NCI-H510A treated with DMSO at 0.1 percent for 48 hours (cell line): ENCODE measurements at regions not wholly inside any gene's neighbourhood (a gene's known extent, or its start where the extent isn't known, plus 50 kb on each side); places are given as distances from the start of the nearest gene placed in this dataset.
A peak's percentile ranks its signal among the peaks of the same experiment; 100 is the strongest.

Source experiments
- DNase-seq: peaks from one replicate; lab custom pipeline; 2025; lab: John Stamatoyannopoulos, UW

DNA sequence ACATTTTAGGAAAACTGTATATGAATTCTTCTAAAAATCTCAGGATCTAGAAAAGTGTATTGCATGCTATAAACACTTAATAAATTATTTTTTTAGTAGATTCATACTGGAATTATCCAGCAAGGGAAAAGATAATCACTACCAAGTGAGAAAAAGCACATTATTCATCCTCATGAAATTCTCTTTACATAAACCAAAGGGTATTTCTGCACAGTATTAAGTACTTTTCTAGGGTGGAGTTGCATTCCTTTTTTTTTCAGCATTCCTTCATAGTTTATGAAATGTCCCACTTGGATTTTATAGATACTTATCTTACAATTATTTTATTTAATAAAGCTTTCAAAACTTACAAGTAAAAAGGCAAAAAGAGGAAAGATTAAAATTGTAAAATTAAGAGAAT, 403.3 kb downstream of the HGF start:
- no peak for DNase-seq

DNA sequence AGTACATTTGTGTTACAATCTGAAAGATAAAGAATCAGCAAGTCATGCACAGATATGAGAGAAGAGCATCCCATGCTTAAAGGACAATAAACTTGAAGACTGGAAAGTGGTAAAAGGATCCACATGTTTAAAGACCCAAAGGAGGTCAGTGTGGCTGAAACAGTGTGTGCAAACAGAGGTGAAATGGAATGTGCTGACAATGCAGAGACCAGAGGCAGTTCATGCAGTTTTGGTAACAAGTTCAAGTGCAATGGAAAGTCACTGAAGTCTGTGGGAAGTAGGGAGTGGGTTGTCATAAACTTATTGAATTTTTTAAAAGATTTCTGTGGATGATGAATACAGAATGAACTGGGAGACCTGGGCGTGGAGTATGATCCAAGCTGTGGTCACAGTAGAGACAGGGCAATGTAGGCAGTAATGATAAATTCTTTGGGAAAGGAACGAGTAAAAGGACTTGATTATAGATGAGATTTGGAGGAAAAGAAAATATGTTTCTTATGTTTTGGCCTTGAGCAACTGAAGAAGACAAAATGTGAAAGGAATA, 408.0 kb downstream of the HGF start:
- no peak for DNase-seq

DNA sequence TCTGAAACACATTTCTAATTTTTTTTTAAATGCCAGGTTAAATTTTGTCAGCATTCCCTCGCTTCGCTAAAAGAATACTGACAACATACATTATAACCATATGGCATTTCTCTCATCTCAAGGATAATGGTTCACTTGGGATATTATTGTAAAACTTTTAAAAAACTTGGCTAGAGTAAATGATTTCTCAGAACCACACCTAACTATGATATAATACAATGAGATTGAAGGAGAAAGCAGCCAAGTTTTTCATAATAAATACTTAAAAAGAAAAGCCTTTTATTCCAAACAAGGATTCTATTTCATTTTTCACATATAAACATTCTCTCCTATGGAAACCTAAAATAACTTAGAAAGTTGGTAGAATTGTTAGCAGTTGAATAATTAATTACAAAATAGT, 413.9 kb downstream of the HGF start:
- DNase-seq: no peak

- DNase-seq: no peak
Observed at GRCh38 chr7:81349044-81349443, 420.8 kb downstream of the HGF start.

GRCh38 chr7:81339946-81340345, 421.1 kb upstream of the SEMA3C start:
- no peak for DNase-seq

DNA sequence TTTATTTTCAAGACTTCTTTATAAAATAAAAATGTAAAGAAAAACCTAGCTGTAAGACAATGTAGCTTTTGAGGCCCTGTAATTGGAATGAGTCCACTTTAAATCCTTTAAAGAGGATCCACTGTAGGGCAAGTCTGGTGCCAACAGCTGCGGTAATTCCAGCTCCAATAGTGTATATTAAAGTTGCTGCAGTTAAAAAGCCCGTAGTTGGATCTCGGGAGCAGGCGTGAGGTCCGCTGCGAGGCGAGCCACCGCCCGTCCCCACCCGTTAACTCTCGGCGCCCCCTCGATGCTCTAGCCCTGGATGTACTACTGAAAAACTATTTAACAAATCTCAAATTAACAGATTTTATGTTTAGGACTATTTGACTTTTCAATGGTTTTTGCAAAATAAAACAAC, 414.7 kb upstream of the SEMA3C start:
- no peak for DNase-seq

- DNase-seq: no peak
Observed at GRCh38 chr7:81333004-81333403, 414.2 kb upstream of the SEMA3C start.

DNA sequence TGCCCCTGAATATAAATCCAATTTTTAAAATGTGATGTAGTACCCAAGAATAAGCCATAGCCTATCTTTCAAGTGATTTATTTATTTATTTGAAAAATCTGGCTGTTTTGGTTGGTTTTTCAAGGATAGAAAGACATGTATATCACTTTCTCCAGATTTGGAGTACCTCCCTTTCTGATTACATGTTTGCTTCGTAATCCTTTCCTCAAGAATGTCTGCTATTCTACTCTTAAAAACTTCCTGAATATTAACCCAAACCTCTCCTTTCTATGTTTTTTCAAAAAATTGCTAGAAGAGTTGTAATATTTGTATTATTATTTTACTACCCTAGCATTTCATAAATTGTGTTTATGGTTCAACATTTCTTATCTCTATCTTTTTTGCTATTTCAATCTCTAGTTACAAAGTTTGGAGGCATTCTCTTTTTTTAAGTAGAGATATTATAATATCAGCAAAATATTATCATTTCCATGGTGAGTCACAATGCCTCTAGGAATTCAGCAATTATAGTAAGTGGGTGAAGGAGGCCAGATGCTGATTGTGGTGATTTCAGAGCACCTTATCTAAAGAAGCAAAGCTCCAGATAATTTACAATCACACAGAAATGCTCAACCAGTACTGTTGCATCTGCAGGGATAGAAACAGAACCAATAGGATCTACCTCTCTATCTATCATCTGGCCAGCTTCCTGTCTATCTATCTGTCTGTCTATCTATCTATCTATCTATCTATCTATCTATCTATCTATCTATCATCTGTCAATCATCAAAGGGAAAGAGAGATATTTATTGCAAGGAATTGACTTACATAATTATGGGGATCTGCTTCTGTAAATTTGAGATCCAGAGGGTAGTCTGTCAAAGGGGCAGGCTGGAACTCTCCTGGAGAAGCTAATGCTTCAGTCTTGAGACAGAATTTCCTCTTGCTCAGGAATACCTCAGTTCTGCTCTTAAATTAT, 412.5 kb upstream of the SEMA3C start:
- DNase-seq: no peak

GRCh38 chr7:81330108-81330507, 411.3 kb upstream of the SEMA3C start:
- DNase-seq: no peak

- DNase-seq: no peak
Observed at GRCh38 chr7:81327468-81328266, 408.8 kb upstream of the SEMA3C start.

DNA sequence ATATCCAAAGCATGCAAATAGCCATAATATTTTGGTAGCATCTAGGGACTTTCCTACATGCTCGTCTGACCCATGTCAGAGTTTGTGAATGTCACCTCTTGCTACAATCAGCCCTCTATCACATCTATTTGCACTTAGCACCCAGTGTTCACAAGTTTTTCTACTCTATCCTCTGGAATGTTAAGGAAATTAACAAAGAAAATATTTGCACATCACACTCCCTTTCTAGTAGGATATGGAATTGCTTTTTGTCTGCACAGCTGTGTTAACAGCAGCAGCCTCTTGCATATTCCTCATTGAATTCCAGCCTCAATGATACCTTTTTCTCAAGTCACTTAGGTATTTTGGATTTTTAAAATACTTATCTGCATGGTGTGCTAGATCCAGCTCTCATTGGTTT, 403.1 kb upstream of the SEMA3C start:
- no peak for DNase-seq

- no peak for DNase-seq
Observed at GRCh38 chr7:81317741-81318140, 398.9 kb upstream of the SEMA3C start.

GRCh38 chr7:81308643-81309322, 389.9 kb upstream of the SEMA3C start:
- no peak for DNase-seq

- peak; percentile 22 for DNase-seq
Observed at GRCh38 chr7:81301815-81302214, 383.0 kb upstream of the SEMA3C start.

DNA sequence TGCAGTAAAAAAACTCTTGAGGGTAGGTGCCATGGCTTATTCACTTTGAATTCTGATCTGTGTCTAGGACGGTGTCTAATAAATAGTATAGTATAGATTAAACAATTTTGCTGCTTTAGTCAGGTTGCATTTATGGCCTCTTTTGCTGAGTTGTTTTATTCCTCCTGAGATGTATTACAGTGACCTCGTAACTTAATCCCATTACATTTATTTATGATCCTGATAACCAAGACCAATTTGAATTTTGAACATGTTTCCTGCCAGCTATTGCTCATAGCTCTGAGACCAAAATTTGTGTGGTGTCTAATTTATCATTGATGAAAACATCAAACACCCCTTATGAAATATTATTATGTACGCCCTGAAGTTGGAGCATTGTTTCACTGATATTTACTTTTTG, 381.9 kb upstream of the SEMA3C start:
- no peak for DNase-seq

DNA sequence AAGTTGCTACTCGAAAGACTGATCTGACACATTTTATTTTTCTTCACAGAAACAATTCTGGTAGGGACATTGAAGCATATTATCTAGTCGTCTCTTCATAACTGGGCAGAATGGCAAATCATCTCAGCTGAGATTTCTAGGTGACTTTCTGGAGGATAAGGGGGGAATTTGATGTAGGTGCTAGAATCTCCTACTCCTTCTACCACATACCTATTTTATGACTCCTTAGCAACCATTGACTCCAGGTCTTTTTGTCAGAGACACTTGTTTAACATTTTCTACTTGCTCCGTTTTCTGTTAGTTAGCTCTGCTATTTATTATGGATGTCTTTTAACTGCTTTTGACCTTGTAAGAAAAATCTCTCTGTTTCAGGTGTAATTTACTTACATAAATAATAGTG, 380.9 kb upstream of the SEMA3C start:
- DNase-seq: no peak

DNA sequence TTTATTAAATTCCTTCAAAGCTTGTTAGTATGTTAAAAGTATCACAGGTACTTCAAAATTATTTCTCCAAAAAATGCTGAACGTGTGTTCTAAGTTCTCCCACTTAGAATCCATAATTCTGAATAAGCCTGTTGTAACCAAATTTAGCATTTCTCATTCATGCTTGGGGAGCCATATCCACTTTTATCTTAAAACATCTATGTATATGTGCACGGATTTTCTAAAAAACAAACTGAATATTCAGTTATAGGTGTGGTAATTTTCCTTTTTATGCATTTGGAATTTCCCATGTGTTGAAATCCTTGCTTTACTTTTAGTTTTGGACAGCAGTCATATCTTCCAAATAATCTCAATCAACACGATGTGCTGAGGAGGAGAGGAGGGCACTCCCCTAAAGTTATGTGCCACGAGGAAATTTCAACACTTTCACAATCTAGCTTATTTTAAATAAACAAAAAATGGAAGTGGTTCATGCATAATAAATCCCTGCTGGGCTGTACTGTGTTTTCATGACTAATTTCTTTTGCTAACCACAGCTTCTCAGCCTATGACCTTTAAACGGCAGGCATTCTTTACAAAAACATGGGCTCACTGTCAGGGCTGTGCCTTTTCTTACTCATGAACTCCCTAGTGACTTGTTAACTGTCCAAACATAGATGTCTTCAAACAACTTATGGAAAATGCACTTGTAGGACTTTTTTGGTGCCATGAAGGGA, 380.3 kb upstream of the SEMA3C start:
- no peak for DNase-seq

- DNase-seq: no peak
Observed at GRCh38 chr7:81297317-81297716, 378.5 kb upstream of the SEMA3C start.

DNA sequence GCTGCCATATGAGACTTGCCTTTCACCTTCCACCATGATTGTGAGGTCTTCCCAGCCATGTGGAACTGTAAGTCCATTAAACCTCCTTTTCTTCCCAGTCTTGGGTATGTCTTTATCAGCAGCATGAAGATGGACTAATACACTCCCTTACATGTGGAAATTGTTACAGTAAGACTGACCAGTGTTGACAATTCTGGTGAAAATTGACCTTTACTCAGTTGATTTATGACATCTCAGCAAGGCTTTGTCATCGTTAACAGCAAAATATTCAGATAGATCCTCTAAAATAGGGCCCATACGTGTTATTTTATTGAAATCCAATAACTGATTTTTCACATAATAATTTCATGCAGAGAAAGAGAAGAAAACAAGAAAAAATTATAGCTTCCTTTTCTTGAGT, 377.9 kb upstream of the SEMA3C start:
- DNase-seq: no peak

DNA sequence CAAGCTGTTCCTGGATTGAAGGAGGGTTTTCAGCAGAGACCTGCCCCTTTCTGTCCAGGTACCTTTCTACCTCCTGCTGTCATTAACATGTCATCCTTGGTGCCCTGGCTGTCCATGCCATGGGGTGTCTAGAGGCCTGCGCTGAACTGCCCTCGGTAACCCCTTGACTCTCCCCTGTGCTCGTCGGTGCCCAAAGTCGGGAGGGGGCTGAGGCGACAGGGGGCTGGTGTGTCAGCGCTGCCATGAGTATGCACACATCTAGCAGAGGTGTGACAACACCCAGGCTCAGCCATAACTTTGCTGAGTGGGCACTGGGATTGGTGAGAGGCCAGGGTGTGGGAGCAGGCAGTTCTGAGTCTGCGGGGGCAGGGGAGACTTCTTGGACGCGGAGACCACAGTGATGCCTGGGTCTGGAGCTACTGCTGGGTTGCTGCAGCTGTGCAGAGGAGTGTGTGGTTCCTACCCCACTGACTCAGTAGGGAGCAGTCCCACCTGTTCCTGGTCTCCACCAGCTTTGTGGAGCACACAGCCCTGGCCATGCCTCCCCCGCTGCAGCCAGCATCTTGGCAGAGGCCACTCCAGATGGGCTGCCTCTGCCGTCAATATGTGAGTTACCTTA, 376.2 kb upstream of the SEMA3C start:
- no peak for DNase-seq

DNA sequence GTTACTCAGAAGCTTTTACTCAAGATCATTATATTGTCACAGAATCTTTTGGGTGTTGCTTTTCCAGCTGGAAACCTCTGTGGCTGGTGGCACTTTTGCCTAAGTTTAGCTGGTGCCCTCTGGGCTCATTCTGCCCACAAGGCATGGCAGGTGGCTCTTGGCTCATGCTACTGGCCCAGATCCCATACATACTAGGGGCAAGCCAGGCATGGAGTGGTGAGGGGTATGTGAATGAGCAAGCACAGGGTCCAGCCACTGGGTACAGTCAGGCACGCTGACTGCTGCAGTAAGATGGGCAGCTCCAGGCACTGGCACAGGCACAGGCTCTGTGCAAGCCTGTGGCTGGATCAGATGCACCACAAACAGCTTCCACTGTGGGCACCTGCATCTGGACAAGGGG, 375.0 kb upstream of the SEMA3C start:
- DNase-seq: no peak
